NCI-H2171 treated with DMSO at 0.1 percent for 48 hours (cell line): ENCODE measurements at regions not wholly inside any gene's neighbourhood (a gene's known extent, or its start where the extent isn't known, plus 50 kb on each side); places are given as distances from the start of the nearest gene placed in this dataset.

Source experiments
- DNase-seq: peaks from one replicate; lab custom pipeline; 2025; lab: John Stamatoyannopoulos, UW

GRCh38 chr2:172153156-172153555, 50.5 kb upstream of the DLX2 start:
- no peak for DNase-seq

GRCh38 chr2:172153757-172154156, 51.1 kb upstream of the DLX2 start:
- DNase-seq: no peak

- DNase-seq: no peak
Measured at GRCh38 chr2:172155752-172156151, 53.1 kb upstream of the DLX2 start.

GRCh38 chr2:172160839-172161238, 58.1 kb upstream of the DLX2 start:
- no peak for DNase-seq

GRCh38 chr2:172162225-172162733, 59.6 kb upstream of the DLX2 start:
- DNase-seq: no peak

- no peak for DNase-seq
Measured at GRCh38 chr2:172162739-172163336, 60.1 kb upstream of the DLX2 start.

GRCh38 chr2:172168917-172169346, 66.2 kb upstream of the DLX2 start:
- DNase-seq: no peak

- DNase-seq: no peak
Measured at GRCh38 chr2:172169611-172170010, 66.9 kb upstream of the DLX2 start.

GRCh38 chr2:172172513-172173173, 69.9 kb upstream of the DLX2 start:
- DNase-seq: peak; percentile 54

- no peak for DNase-seq
Measured at GRCh38 chr2:172173174-172173706, 70.5 kb upstream of the DLX2 start.

GRCh38 chr2:172177581-172177980, 74.9 kb upstream of the DLX2 start:
- DNase-seq: no peak

- no peak for DNase-seq
Measured at GRCh38 chr2:172177996-172178395, 75.3 kb upstream of the DLX2 start.

GRCh38 chr2:172179045-172179701, 76.5 kb upstream of the DLX2 start:
- DNase-seq: no peak

- no peak for DNase-seq
Measured at GRCh38 chr2:172181840-172182239, 79.1 kb upstream of the DLX2 start.

- no peak for DNase-seq
Measured at GRCh38 chr2:172182624-172183023, 79.9 kb upstream of the DLX2 start.

- no peak for DNase-seq
Measured at GRCh38 chr2:172193331-172194089, 90.8 kb upstream of the DLX2 start.

GRCh38 chr2:172195836-172196376, 93.2 kb upstream of the DLX2 start:
- DNase-seq: no peak

- no peak for DNase-seq
Measured at GRCh38 chr2:172196768-172197431, 94.2 kb upstream of the DLX2 start.

- DNase-seq: no peak
Measured at GRCh38 chr2:172198361-172198760, 95.7 kb upstream of the DLX2 start.

- DNase-seq: no peak
Measured at GRCh38 chr2:172198908-172199307, 96.2 kb upstream of the DLX2 start.

- no peak for DNase-seq
Measured at GRCh38 chr2:172200495-172201085, 97.9 kb upstream of the DLX2 start.
